ENCODE measurements at regions not wholly inside any gene's neighbourhood (a gene's known extent, or its start where the extent isn't known, plus 50 kb on each side); places are given as distances from the start of the nearest gene placed in this dataset.

- TF ChIP-seq MAFG (tag; conservative IDR thresholded peaks at IDR 0.05) = no peak
- peak; percentile 64; the same call in 1 of the 2 replicates for TF ChIP-seq BCOR (IDR thresholded peaks at IDR 0.05)
- no peak for TF ChIP-seq ZMIZ1 (IDR thresholded peaks at IDR 0.05; ENCODE audit: low read depth in 2 of 2, low read length in 2 of 2)
- TF ChIP-seq CEBPB (tag; IDR thresholded peaks at IDR 0.05) = no peak
- TF ChIP-seq HNRNPK (IDR thresholded peaks at IDR 0.05; ENCODE audit: low read depth, low read length, poor library complexity, severe bottlenecking) = no peak
Measured at GRCh38 chr2:62283147-62283546, 87.2 kb downstream of the B3GNT2 start (continued).

DNA sequence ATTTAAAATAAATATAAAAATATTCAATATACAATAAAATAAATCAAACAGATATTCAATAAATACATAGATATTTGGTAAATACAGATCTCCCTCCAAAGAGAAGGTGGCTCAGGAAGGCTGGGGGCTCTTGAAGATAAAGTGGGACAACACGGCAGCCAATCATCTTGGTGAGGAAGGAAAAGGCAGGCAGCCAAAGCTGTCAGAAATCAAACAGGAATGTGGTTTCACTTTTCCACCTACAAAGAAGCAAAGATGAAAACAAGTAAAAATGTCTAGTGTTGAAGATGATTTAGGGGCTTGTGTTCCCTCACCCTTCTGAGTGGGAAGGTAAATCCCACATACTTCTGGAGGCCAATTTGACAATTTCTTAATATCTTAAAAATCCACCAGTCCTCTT lies 85.7 kb downstream of the B3GNT2 start:
- no peak for FAIRE-seq
- TF ChIP-seq ZC3H11A (IDR thresholded peaks at IDR 0.05; ENCODE audit: low read depth, low read length) (no peak), PTTG1 (tag; IDR thresholded peaks at IDR 0.05; ENCODE audit: low read depth) (no peak), GTF2A2 (tag; IDR thresholded peaks at IDR 0.05) (no peak), NRF1 (conservative IDR thresholded peaks at IDR 0.05 in 1 of 2, IDR thresholded peaks at IDR 0.05 in 1 of 2) (no peak), ZMIZ1 (IDR thresholded peaks at IDR 0.05; ENCODE audit: low read depth in 2 of 2, low read length in 2 of 2) (no peak), ZNF780A (CRISPR knock-in tag; IDR thresholded peaks at IDR 0.05) (no peak), NFYB (IDR thresholded peaks at IDR 0.05; ENCODE audit: extremely low read depth, insufficient read length) (no peak)
- ChIA-PET CTCF (ENCODE audit: low intra/inter-chr PET ratio) (no interaction called here), POLR2A (no interaction called here)
- BruUV-seq (replicated peaks) = no TSS peak
- DNase-seq (ENCODE audit: extremely low read depth in 1 of 4, low spot score in 3 of 4) = no peak
- no peaks in the 10 kb centered on the region for H3K36me3 ChIP-seq (ENCODE audit: control insufficient read depth, insufficient read depth, low read length)
- H3K9ac ChIP-seq (ENCODE audit: insufficient read depth in 1 of 2, low read depth in 2 of 2, low read length in 2 of 2) = no peak overlapping the region
- H3K79me2 ChIP-seq (ENCODE audit: control insufficient read depth, insufficient read depth, low read length) = no peaks in the 10 kb centered on the region
- ATAC-seq = no peak
- no peak overlapping the region for H3K4me2 ChIP-seq (ENCODE audit: insufficient read depth, low read length)
- no peak overlapping the region for H2AFZ ChIP-seq (ENCODE audit: low read depth, low read length)
- intact Hi-C loops (cut with micrococcal nuclease) (no loop called here), in situ Hi-C loops (cut with MboI) (no loop called here)
- H3K4me3 ChIP-seq = no peak overlapping the region
- H3K4me1 ChIP-seq (replicated peaks in 1 of 2; ENCODE audit: control insufficient read depth in 2 of 2, insufficient read depth in 2 of 2, low read length in 2 of 2) = 0 out of 5 replicates have a peak, but pooled peaks cover 0 to under 1% of the 10 kb centered on the region in 2 experiments
- 67% methylated on average over 1 of the region's 1 CpG for WGBS (ENCODE audit: insufficient coverage, low coverage, missing lambda C conversion rate)
- no peaks in the 10 kb centered on the region for H3K9me1 ChIP-seq (ENCODE audit: control insufficient read depth, insufficient read depth, low read length)
- H3K27ac ChIP-seq (ENCODE audit: extremely low read depth, low read depth, low read length) = no peak overlapping the region
- H3K9me3 ChIP-seq (replicated peaks; ENCODE audit: control insufficient read depth, insufficient read depth, low read depth, low read length) = peaks cover 21% of the 10 kb centered on the region
- H4K20me1 ChIP-seq (replicated peaks; ENCODE audit: control insufficient read depth, insufficient read depth, low read length) = no peaks in the 10 kb centered on the region
- H3K27me3 ChIP-seq (ENCODE audit: control insufficient read depth in 2 of 2, insufficient read depth in 2 of 2, low read length in 2 of 2) = no peaks in the 10 kb centered on the region
